ENCODE measurements at regions not wholly inside any gene's neighbourhood (a gene's known extent, or its start where the extent isn't known, plus 50 kb on each side); places are given as distances from the start of the nearest gene placed in this dataset.

DNA sequence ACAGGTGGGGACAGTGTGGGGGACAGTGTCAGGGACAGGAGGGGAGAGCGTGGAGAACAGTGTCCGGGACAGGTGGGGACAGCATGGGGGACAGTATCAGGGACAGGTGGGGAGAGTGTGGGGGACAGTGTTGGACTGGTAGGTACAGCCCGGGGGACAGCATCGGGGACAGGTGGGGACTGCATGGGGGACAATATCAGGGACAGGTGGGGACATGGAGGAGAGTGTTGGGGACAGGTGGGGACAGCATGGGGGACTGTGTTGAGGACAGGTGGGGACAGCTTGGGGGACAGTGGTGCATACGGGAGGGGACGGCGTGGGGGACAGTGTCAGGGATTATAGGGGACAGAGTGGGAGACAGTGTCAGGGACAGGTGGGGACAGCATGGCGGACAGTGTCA lies 212.3 kb downstream of the TMEM121 start:
- H3K23ac ChIP-seq (ENCODE audit: insufficient read length): no peak overlapping the region
- no peaks in the 10 kb centered on the region for H3K23me2 ChIP-seq (ENCODE audit: low read depth, low read length)
- H4K5ac ChIP-seq (ENCODE audit: insufficient read length, low read depth, low read length): no peak overlapping the region
- H3K79me2 ChIP-seq (ENCODE audit: control insufficient read depth in 1 of 2, insufficient read depth in 2 of 2, low read length in 2 of 2): no peaks in the 10 kb centered on the region
- H3K4me3 ChIP-seq (ENCODE audit: extremely low read depth in 1 of 4, insufficient read depth in 2 of 4, low read depth in 3 of 4, low read length in 4 of 4): no peak overlapping the region
- H2AFZ ChIP-seq (ENCODE audit: low read length): no peak overlapping the region
- no peak overlapping the region for H3K9ac ChIP-seq (replicated peaks in 1 of 4; ENCODE audit: extremely low read depth in 1 of 4, low read depth in 3 of 4, low read length in 3 of 4)
- no peak overlapping the region for H3K4ac ChIP-seq (replicated peaks; ENCODE audit: insufficient read length, low read depth, low read length)
- ChIA-PET CTCF (ENCODE audit: partially characterized antibody) (no interaction called here), POLR2A (ENCODE audit: partially characterized antibody) (no interaction called here)
- H3K79me1 ChIP-seq (ENCODE audit: low read depth, low read length): no peaks in the 10 kb centered on the region
- H2BK120ac ChIP-seq (replicated peaks; ENCODE audit: low read depth, low read length): no peak overlapping the region
- H4K91ac ChIP-seq (replicated peaks; ENCODE audit: insufficient read length, low read length): no peak overlapping the region
- H3K9me3 ChIP-seq (ENCODE audit: insufficient read depth in 2 of 2, low read depth in 1 of 2, low read length in 1 of 2): peaks cover 12 to 67% of the 10 kb centered on the region in 2 experiments; a peak in 3 of 4 replicates
- H3K27ac ChIP-seq (ENCODE audit: low read depth, low read length): no peak overlapping the region
- H2AK5ac ChIP-seq (ENCODE audit: low read depth, low read length): no peak overlapping the region
- H3K18ac ChIP-seq (ENCODE audit: extremely low read depth, low read length): no peak overlapping the region
- H3K4me2 ChIP-seq (ENCODE audit: insufficient read depth in 1 of 2, low read depth in 2 of 2, low read length in 2 of 2): no peak overlapping the region
- no peak for TF ChIP-seq BRCA1 (IDR thresholded peaks at IDR 0.05; ENCODE audit: low read depth, low read length)
- no peak for TF ChIP-seq SIN3A (conservative IDR thresholded peaks at IDR 0.05 in 1 of 2, IDR thresholded peaks at IDR 0.05 in 1 of 2; ENCODE audit: low read depth in 1 of 2, low read length in 2 of 2)
- no peak for TF ChIP-seq SP2 (IDR thresholded peaks at IDR 0.05; ENCODE audit: low read length)
- H4K8ac ChIP-seq (ENCODE audit: extremely low read depth, insufficient read depth, low read length): no peak overlapping the region
- no peaks in the 10 kb centered on the region for H3K36me3 ChIP-seq (ENCODE audit: control insufficient read depth in 2 of 4, insufficient read depth in 4 of 4, low read length in 3 of 4)
- FAIRE-seq: no peak
- no peaks in the 10 kb centered on the region for H3K4me1 ChIP-seq (replicated peaks in 1 of 4; ENCODE audit: control insufficient read depth in 3 of 4, insufficient read depth in 4 of 4, low read length in 3 of 4)
- no peaks in the 10 kb centered on the region for H4K20me1 ChIP-seq (replicated peaks in 1 of 2; ENCODE audit: control insufficient read depth in 1 of 2, insufficient read depth in 2 of 2, low read length in 2 of 2)
- H3K27me3 ChIP-seq (replicated peaks in 1 of 4; ENCODE audit: control insufficient read depth in 3 of 4, extremely low read depth in 1 of 4, insufficient read depth in 3 of 4, low read length in 3 of 4): no peaks in the 10 kb centered on the region
- no peak for DNase-seq (ENCODE audit: low read depth in 1 of 2, low spot score in 2 of 2)
- H2BK20ac ChIP-seq (ENCODE audit: low read length): no peak overlapping the region
- H3K14ac ChIP-seq (ENCODE audit: insufficient read length): no peak overlapping the region
- H2BK5ac ChIP-seq (ENCODE audit: low read depth, low read length): no peak overlapping the region
- no peak overlapping the region for H2BK12ac ChIP-seq (ENCODE audit: low read depth, low read length)
- H2BK15ac ChIP-seq (ENCODE audit: low read length): no peak overlapping the region
- WGBS, 2 experiments (ENCODE audit: extremely low coverage in 1 of 2, insufficient coverage in 1 of 2, insufficient read length in 1 of 2, insufficient replicate concordance in 2 of 2, low coverage in 1 of 2, low lambda C conversion rate in 2 of 2, missing lambda C conversion rate in 1 of 2): 96% methylated on average over 4 of the region's 8 CpGs; no CpG with 5 or more reads in 1 of the 2 experiments
- H3K56ac ChIP-seq (replicated peaks; ENCODE audit: insufficient read length, low read depth, low read length): no peak overlapping the region

All from H1 (cell line).